MM.1S (cell line): ENCODE measurements at regions not wholly inside any gene's neighbourhood (a gene's known extent, or its start where the extent isn't known, plus 50 kb on each side); places are given as distances from the start of the nearest gene placed in this dataset.
"Not testable (repeated sequence)": the region's sequence is repeated elsewhere in the genome, so short reads cannot be mapped to it uniquely, and the experiment has no call there.

ENCODE experiments used
- DNase-seq: peaks from one replicate; pipeline ENCODE4 v3.0.0-alpha.2; 2015
- H2AFZ ChIP-seq: fragments of 300-600 bp; sonication (generic); 2 replicates; pipeline ENCODE4 v1.6.0; 2016; ENCODE audit warnings: antibody characterized with exemption, low read length
- H3F3A ChIP-seq: fragments of 300-600 bp; sonication (generic); 2 replicates; pipeline ENCODE4 v1.6.1; 2016; ENCODE audit warnings: mild to moderate bottlenecking, antibody characterized with exemption, low read length, moderate library complexity, mixed read lengths; ENCODE audit not compliant: insufficient read depth
- H3K27ac ChIP-seq: fragments of 300-600 bp; sonication (generic); 2 replicates; pipeline ENCODE4 v1.5.1; 2016; ENCODE audit warnings: mild to moderate bottlenecking, low read length
- H3K27me3 ChIP-seq: fragments of 300-600 bp; sonication (generic); replicated peaks from 2 replicates; pipeline ENCODE4 v1.6.0; 2016; ENCODE audit warnings: low read length; ENCODE audit not compliant: insufficient read depth
- H3K36me3 ChIP-seq: fragments of 300-600 bp; sonication (generic); replicated peaks from 2 replicates; pipeline ENCODE4 v1.6.1; 2016; ENCODE audit warnings: mild to moderate bottlenecking, low read length, mixed read lengths; ENCODE audit not compliant: insufficient read depth
- H3K4me1 ChIP-seq: fragments of 300-600 bp; sonication (generic); 2 replicates; pipeline ENCODE4 v1.6.1; 2016; ENCODE audit warnings: low read length, mixed read lengths
- H3K4me2 ChIP-seq: fragments of 300-600 bp; sonication (generic); 2 replicates; pipeline ENCODE4 v1.6.0; 2016; ENCODE audit warnings: low read depth, low read length
- H3K4me3 ChIP-seq: fragments of 300-600 bp; sonication (generic); 2 replicates; pipeline ENCODE4 v1.5.1; 2016; ENCODE audit warnings: low read length, mixed read lengths
- H3K79me2 ChIP-seq: fragments of 300-600 bp; sonication (generic); 2 replicates; pipeline ENCODE4 v1.6.1; 2016; ENCODE audit warnings: mixed run types, low read length, mixed read lengths
- H3K9ac ChIP-seq: fragments of 300-600 bp; sonication (generic); 2 replicates; pipeline ENCODE4 v1.6.1; 2016; ENCODE audit warnings: low read length, mixed read lengths
- H3K9me2 ChIP-seq: fragments of 300-600 bp; sonication (generic); replicated peaks from 2 replicates; pipeline ENCODE4 v1.6.1; 2016; ENCODE audit warnings: mild to moderate bottlenecking, low read length, mixed read lengths; ENCODE audit not compliant: insufficient read depth
- H3K9me3 ChIP-seq: fragments of 300-600 bp; sonication (generic); replicated peaks from 2 replicates; pipeline ENCODE4 v1.6.1; 2016; ENCODE audit warnings: mild to moderate bottlenecking, low read length, mixed read lengths; ENCODE audit not compliant: insufficient read depth
- H4K20me1 ChIP-seq: fragments of 300-600 bp; sonication (generic); 2 replicates; pipeline ENCODE4 v1.6.1; 2016; ENCODE audit warnings: mild to moderate bottlenecking, low read length, moderate library complexity, mixed read lengths; ENCODE audit not compliant: insufficient read depth
- CTCF ChIP-seq: fragments of 300-600 bp; sonication (generic); IDR thresholded peaks from 2 replicates; pipeline ENCODE4 v1.5.1; 2016; ENCODE audit warnings: antibody characterized with exemption, low read length, mixed read lengths
- EZH2 ChIP-seq: fragments of 300-600 bp; sonication (generic); optimal IDR thresholded peaks from 2 replicates; pipeline ENCODE3; 2017; ENCODE audit warnings: low read depth, mild to moderate bottlenecking, antibody characterized with exemption, low read length, mixed read lengths
- EZH2phosphoT487 ChIP-seq: fragments of 300-600 bp; sonication (generic); IDR thresholded peaks from 2 replicates; pipeline ENCODE4 v1.6.1; 2018; ENCODE audit warnings: antibody characterized with exemption, low read length

- H3K79me2 ChIP-seq = no peaks in the 10 kb centered on the region
- TF ChIP-seq EZH2phosphoT487 (no peak), EZH2 (no peak), CTCF (no peak)
- no peak overlapping the region for H3K4me3 ChIP-seq
- no peaks in the 10 kb centered on the region for H3K36me3 ChIP-seq
- H3K4me2 ChIP-seq = no peak overlapping the region
- H3F3A ChIP-seq = no peaks in the 10 kb centered on the region
- no peak overlapping the region for H3K27ac ChIP-seq
- no peaks in the 10 kb centered on the region for H3K27me3 ChIP-seq
- H3K9me3 ChIP-seq = no peaks in the 10 kb centered on the region; the same call in 1 of the 2 replicates
- peaks cover 4% of the 10 kb centered on the region for H3K4me1 ChIP-seq
- H4K20me1 ChIP-seq = no peaks in the 10 kb centered on the region
- H3K9me2 ChIP-seq = no peaks in the 10 kb centered on the region
- DNase-seq = no peak
- no peak overlapping the region for H3K9ac ChIP-seq
- no peak overlapping the region for H2AFZ ChIP-seq
Observed at GRCh38 chr11:97703851-97704250, 1314.0 kb downstream of the JRKL start.

- not testable (repeated sequence) for H4K20me1 ChIP-seq, H3K4me1 ChIP-seq, H3K27me3 ChIP-seq, H3K9me2 ChIP-seq, H2AFZ ChIP-seq, H3K36me3 ChIP-seq, H3F3A ChIP-seq, H3K9ac ChIP-seq, H3K27ac ChIP-seq, H3K79me2 ChIP-seq, H3K4me3 ChIP-seq, H3K4me2 ChIP-seq, H3K9me3 ChIP-seq
- peak; percentile 82 for DNase-seq
Observed at GRCh38 chr11:97705441-97705840, 1315.3 kb upstream of the CNTN5 start.

GRCh38 chr11:97717922-97718321 is 1302.8 kb upstream of the CNTN5 start:
- no peak overlapping the region for H2AFZ ChIP-seq
- H3K9me3 ChIP-seq = no peaks in the 10 kb centered on the region
- H3K4me3 ChIP-seq = no peak overlapping the region
- H3K4me2 ChIP-seq = no peak overlapping the region
- no peaks in the 10 kb centered on the region for H3K79me2 ChIP-seq
- no peaks in the 10 kb centered on the region for H3K36me3 ChIP-seq
- no peak overlapping the region for H3K27ac ChIP-seq
- H3K27me3 ChIP-seq = no peaks in the 10 kb centered on the region
- H3K4me1 ChIP-seq = no peaks in the 10 kb centered on the region
- TF ChIP-seq CTCF = no peak
- TF ChIP-seq EZH2phosphoT487 = no peak
- no peak for TF ChIP-seq EZH2
- no peaks in the 10 kb centered on the region for H3F3A ChIP-seq
- no peaks in the 10 kb centered on the region for H3K9me2 ChIP-seq
- H4K20me1 ChIP-seq = no peaks in the 10 kb centered on the region
- H3K9ac ChIP-seq = no peak overlapping the region
- no peak for DNase-seq

GRCh38 chr11:97722065-97722464 is 1298.7 kb upstream of the CNTN5 start:
- Histone ChIP-seq H4K20me1 (no peaks in the 10 kb centered on the region), H3K4me2 (no peak overlapping the region), H3K4me3 (no peak overlapping the region), H3K9me3 (no peaks in the 10 kb centered on the region), H3K27ac (no peak overlapping the region), H3K79me2 (no peaks in the 10 kb centered on the region), H3K9ac (no peak overlapping the region), H3K9me2 (no peaks in the 10 kb centered on the region), H3K4me1 (no peaks in the 10 kb centered on the region), H2AFZ (no peak overlapping the region), H3K36me3 (no peaks in the 10 kb centered on the region), H3K27me3 (no peaks in the 10 kb centered on the region), H3F3A (no peaks in the 10 kb centered on the region)
- TF ChIP-seq CTCF = no peak
- no peak for TF ChIP-seq EZH2
- TF ChIP-seq EZH2phosphoT487 = no peak
- no peak for DNase-seq
